ENCODE measurements at regions not wholly inside any gene's neighbourhood (a gene's known extent, or its start where the extent isn't known, plus 50 kb on each side); places are given as distances from the start of the nearest gene placed in this dataset.
"Not testable (repeated sequence)": the region's sequence is repeated elsewhere in the genome, so short reads cannot be mapped to it uniquely, and the experiment has no call there.

- TF ChIP-seq CTCF (IDR thresholded peaks at IDR 0.05; ENCODE audit: insufficient read depth, low read length); POLR2AphosphoS5 (IDR thresholded peaks at IDR 0.05; ENCODE audit: low read depth); REST (IDR thresholded peaks at IDR 0.05; ENCODE audit: insufficient replicate concordance, low read depth); GABPA (IDR thresholded peaks at IDR 0.05; ENCODE audit: low read depth); SPI1 (IDR thresholded peaks at IDR 0.05; ENCODE audit: borderline replicate concordance, low read depth): not testable (repeated sequence)
These were observed 868.6 kb upstream of the TPTE start for GRCh38 chr21:9652819-9653218.

All from HL-60 (cell line).